ENCODE measurements at regions not wholly inside any gene's neighbourhood (a gene's known extent, or its start where the extent isn't known, plus 50 kb on each side); places are given as distances from the start of the nearest gene placed in this dataset.

GRCh38 chr9:30771163-30771708 is 1613.2 kb upstream of the ACO1 start:
- DNase-seq, result no peak
- Histone ChIP-seq H3K4me3 (no peak overlapping the region), H3K9me3 (no peaks in the 10 kb centered on the region), H3K9ac (ENCODE audit: low read depth in 2 of 2, low read length in 2 of 2) (no peak overlapping the region), H3K4me1 (no peaks in the 10 kb centered on the region), H3K27ac (no peak overlapping the region), H3K27me3 (no peaks in the 10 kb centered on the region), H3K36me3 (no peaks in the 10 kb centered on the region)
- TF ChIP-seq CTCF (IDR thresholded peaks at IDR 0.05), result no peak
- intact Hi-C loops (cut with DNase I), result no loop called here

DNA sequence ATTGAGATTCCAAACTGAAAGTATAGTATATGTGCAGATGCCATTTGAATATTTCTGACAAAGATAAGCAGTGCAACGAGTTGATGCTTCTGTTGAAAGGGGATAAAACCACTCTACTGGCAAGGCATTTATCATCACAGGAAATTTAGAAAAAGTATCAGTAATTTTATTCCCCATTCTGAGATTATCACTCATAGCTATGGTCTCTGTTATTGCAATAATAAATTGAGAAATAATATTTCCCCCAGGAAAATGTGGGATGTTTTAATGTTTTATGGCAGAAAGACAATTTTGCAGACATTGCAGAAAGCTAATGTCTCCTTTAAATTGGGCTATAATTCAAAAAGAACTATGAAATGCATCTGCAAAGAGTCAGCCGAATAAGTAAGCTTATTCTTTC is 1612.7 kb upstream of the ACO1 start:
- DNase-seq, result no peak
- intact Hi-C loops (cut with DNase I), result no loop called here

DNA sequence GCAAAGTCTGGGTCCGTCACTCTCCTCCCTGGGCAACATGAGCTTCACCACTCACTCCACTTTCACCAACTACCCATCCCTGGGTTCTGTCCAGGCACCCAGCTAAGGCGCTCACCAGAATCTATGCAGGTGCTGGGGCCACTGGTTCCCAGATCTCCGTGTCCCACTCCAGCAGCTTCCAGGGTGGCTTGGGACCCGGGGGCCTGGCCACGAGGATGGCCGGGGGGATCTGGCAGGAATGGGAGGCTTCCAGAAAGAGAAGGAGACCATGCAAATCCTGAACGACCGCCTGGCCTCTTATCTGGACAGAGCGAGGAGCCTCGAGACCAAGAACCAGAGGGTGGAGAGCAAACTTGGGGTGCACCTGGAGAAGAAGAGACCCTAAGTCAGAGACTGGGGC is 1611.0 kb upstream of the ACO1 start:
- Histone ChIP-seq H3K9ac (ENCODE audit: low read depth in 2 of 2, low read length in 2 of 2) (no peak overlapping the region), H3K36me3 (no peaks in the 10 kb centered on the region), H3K4me1 (no peaks in the 10 kb centered on the region), H3K4me3 (no peak overlapping the region), H3K27ac (no peak overlapping the region), H3K9me3 (no peaks in the 10 kb centered on the region), H3K27me3 (no peaks in the 10 kb centered on the region)
- TF ChIP-seq CTCF (IDR thresholded peaks at IDR 0.05), result no peak
- intact Hi-C loops (cut with DNase I), result no loop called here
- DNase-seq, result no peak

More for the DNA sequence above, 1612.7 kb upstream of the ACO1 start:
- Histone ChIP-seq H3K27ac (no peak overlapping the region), H3K4me1 (no peaks in the 10 kb centered on the region), H3K36me3 (no peaks in the 10 kb centered on the region), H3K9ac (ENCODE audit: low read depth in 2 of 2, low read length in 2 of 2) (no peak overlapping the region), H3K9me3 (no peaks in the 10 kb centered on the region), H3K4me3 (no peak overlapping the region), H3K27me3 (no peaks in the 10 kb centered on the region)
- TF ChIP-seq CTCF (IDR thresholded peaks at IDR 0.05), result no peak

- no peak for TF ChIP-seq CTCF (IDR thresholded peaks at IDR 0.05)
- DNase-seq, result no peak
Measured at GRCh38 chr9:30774326-30774725, 1610.1 kb upstream of the ACO1 start.

GRCh38 chr9:30775236-30775635 is 1609.2 kb upstream of the ACO1 start:
- no peak for TF ChIP-seq CTCF (IDR thresholded peaks at IDR 0.05)
- intact Hi-C loops (cut with DNase I), result no loop called here
- DNase-seq, result no peak

More at GRCh38 chr9:30774326-30774725, 1610.1 kb upstream of the ACO1 start:
- Histone ChIP-seq H3K9ac (ENCODE audit: low read depth in 2 of 2, low read length in 2 of 2) (no peak overlapping the region), H3K9me3 (no peaks in the 10 kb centered on the region), H3K36me3 (no peaks in the 10 kb centered on the region), H3K4me1 (no peaks in the 10 kb centered on the region), H3K27ac (no peak overlapping the region), H3K27me3 (no peaks in the 10 kb centered on the region), H3K4me3 (no peak overlapping the region)
- intact Hi-C loops (cut with DNase I), result no loop called here

More at GRCh38 chr9:30775236-30775635, 1609.2 kb upstream of the ACO1 start:
- Histone ChIP-seq H3K36me3 (no peaks in the 10 kb centered on the region), H3K9ac (ENCODE audit: low read depth in 2 of 2, low read length in 2 of 2) (no peak overlapping the region), H3K4me3 (no peak overlapping the region), H3K9me3 (no peaks in the 10 kb centered on the region), H3K27ac (no peak overlapping the region), H3K27me3 (no peaks in the 10 kb centered on the region), H3K4me1 (no peaks in the 10 kb centered on the region)
